ACHN (cell line): ENCODE measurements at regions not wholly inside any gene's neighbourhood (a gene's known extent, or its start where the extent isn't known, plus 50 kb on each side); places are given as distances from the start of the nearest gene placed in this dataset.
A peak's percentile ranks its signal among the peaks of the same experiment; 100 is the strongest.
"Not testable (repeated sequence)": the region's sequence is repeated elsewhere in the genome, so short reads cannot be mapped to it uniquely, and the experiment has no call there.

Experiments
- DNase-seq: peaks from one replicate; pipeline ENCODE4 v3.0.0-alpha.2; 2015
- in situ Hi-C: cut with HindIII; loops from 2 replicates; pipeline ENCODE4 v1.10.0; 2017; ENCODE audit warnings: low sequenced_read_pairs, low pct_ligation_motif_present, low pct_unique_long_range_greater_than_20kb

DNA sequence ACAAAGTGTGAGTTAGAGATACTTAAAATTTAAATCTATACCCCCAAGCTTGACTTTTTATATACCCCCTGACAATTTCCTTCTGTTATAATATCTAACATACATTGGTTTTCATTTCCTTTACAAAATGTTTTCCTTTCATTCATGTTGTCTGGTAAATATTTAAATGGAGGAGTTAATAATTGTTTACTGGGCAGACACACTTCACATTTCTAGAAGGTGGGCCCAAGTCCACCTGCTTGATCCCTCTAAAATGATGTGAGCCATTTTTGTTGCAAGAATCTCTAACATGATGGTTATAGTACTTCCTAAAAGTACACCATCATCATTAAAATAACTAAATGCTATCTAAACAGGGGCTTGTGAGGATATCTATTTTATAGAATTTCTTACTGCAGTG, 155.9 kb downstream of the FAM174A start:
- in situ Hi-C loops, result no loop called here
- DNase-seq, result no peak

DNA sequence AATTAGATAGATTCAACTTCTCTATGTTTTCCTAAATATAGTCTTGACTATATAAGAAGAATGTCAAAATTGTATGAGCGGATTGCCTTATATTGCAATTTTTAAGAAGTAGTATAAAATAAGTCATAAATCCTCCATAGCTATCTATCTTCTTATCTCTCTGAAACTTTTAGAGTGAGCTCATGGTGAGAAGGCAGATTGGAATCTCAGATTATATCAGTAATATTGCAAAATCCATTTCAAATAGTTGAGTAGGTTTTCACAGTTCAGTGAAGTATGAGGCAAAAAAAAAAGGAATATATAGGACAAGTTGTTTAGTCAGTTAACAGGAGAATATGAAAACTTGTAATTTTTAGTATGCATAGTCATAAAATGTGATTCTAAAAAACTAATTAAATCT, 156.4 kb downstream of the FAM174A start:
- DNase-seq, result peak; percentile 2
- in situ Hi-C loops, result no loop called here

DNA sequence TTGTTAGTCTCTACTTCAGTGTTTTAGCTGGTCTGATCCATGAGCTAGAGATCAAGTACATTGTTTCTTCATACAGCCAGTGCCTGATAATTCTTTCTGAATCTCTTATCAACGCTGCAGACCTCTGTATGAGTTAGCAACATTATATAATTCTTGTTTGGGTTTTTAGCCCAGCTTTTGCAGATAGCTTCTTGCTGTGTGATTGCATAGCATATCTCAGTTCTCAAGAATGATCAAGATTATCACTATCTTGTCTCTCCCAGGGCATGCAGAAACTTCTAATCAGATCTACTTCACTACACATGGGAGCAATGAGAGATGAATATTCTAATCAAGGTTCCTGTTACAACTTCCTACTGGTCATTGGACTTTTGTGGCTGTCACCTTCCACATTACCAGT, 158.3 kb downstream of the FAM174A start:
- in situ Hi-C loops, result no loop called here
- DNase-seq, result no peak

DNA sequence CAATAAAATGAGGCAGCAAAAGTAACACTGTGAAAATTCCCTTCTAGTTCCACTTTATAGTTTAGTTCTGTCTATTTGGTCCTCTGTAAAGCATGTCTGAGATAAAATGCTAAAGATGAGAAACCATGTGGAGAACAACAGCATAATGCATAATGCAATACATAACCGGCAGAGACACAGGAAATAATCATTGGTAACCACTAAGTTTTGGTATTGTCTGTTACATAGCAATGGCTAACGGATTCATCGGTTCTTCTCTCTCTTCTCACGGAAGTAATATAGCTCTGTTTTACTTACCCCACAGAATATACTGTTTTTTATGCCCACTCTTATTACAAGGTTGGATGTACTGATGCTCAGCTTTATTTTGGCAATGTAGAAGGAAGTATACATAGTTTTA, 158.9 kb downstream of the FAM174A start:
- no peak for DNase-seq
- in situ Hi-C loops, result no loop called here

DNA sequence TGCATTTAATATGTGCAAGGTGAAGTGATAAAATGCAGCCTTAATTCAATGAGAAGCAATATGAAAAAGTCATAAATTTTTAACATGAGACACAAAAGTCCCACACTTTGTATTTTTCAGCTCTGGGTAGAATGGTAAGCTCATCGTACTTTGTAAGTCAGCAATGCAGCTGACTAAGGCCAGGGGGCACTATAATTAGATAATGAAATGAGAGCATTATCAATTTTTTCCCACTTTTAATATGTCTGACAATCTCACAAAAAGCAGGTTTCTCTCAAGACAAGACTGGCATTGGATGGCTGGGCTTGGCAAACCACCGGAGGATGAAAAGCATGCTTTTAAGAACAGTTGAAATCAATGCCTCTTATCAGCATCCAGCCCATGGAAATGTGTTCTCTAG, 162.8 kb downstream of the FAM174A start:
- in situ Hi-C loops, result no loop called here
- no peak for DNase-seq

DNA sequence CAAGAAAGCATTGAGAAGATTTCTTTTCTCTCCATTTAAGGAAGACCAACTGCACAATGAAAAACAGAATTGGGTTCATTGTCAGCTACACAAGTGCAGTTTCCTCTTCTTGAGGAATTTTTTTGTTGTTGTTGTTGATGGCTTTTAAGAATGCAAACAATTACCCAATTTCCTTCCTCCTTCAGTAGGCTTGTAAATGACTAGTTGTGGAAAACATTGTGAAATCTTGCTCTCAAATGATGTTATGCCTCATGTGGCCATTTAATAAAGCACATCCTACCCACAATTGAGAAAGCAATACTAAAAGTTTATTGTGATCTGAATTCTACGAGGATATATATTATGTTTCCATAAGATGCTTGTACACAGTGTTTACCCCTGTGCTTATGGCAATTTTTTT, 171.6 kb downstream of the FAM174A start:
- in situ Hi-C loops, result no loop called here
- no peak for DNase-seq

DNA sequence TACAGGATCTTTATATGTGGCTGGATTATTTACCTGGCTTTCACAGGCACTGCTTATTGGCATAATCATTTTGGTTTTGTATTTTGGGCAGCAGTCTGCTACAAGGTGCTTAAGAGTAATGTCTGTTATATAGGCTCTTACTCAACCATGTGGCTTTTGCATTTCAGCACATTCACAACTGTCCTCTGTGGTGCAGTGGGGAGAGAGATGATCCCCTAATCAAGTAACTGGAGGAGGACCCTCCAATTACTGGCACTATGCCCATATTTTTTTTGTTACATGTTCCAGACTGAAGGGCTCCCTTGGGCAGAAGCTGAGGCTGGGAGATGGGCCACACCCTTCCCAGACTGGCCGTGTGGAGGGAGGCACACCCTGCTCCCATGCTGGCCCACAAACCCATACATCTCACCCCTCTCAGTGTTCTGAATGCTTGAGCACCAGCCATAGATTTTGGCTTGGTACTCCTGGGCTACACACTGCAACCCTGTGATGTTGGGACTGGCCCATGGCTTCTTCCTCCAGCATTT, 173.5 kb downstream of the FAM174A start:
- no peak for DNase-seq
- in situ Hi-C loops, result no loop called here

DNA sequence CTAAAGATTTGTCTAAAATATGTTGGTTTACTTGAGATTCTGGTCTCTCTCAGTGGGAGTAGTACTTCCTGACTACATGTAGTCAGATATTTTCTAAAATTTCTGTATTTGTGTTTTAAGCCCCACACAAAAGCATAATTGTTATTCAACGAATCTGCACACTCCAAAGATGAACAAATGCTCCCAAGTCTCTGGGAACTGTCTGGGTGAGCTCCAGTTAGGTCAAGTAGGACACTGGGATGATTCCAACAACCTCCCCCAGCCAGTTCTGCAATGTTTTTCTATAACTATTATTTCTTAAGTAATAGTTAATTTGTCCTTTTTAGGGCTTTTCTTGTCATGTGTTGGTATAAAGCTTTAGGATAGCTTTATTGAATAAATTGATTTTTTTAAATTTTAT, 174.6 kb downstream of the FAM174A start:
- DNase-seq, result no peak
- in situ Hi-C loops, result no loop called here

DNA sequence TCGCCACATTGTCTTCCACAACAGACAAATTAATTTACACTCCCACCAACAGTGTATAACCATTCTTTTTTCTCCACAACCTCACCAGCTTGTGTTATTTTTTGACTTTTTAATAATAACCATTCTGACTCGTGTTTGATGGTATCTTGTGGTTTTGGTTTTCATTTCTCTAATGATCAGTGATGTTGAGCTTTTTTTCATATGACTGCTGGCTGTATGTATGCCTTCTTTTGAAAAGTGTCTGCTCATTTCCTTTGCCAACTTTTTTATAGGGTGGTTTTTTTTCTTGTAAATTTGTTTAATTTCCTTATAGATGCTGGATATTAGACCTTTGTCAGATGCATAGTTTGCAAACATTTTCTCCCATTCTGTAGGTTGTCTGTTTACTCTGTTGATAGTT, 179.6 kb downstream of the FAM174A start:
- in situ Hi-C loops, DNase-seq: not testable (repeated sequence)

DNA sequence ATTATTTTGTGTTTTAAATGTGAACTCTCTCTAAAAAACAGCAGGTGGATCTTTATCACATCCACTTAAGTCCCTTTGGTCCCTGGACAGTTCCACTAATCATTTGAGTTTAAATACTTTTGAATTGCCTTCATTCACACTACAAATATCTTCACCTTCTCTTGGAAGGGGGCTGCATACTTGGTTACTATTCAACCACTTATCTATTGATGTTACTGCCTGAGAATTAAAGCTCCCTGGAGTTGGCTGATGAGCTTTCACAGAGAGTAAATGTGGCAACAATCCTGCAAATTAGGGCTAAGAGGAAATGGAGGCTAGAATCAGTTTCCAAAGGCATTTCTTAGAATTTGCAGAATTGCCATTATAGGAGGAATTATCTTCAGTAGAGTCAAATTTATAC, 180.4 kb downstream of the ST8SIA4 start:
- no peak for DNase-seq
- in situ Hi-C loops, result no loop called here

DNA sequence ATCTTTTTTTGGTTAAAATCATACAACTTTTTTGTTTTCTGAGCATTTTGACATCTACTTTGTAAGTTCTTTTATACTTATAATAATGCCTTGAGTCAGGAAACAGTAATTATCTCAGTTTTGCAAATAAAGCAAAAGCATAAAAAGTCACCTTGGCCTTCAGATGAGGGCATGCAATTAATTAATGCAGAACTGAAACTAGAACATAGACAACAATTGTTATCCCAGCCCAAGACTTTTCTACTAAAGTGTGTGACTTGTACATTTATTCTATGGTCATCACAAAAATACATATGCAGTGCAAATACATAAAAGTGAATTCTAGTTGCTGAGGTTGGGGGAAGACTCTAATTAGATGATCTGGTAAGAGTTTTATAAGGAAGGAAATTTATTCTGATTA, 179.9 kb downstream of the ST8SIA4 start:
- in situ Hi-C loops, result no loop called here
- DNase-seq, result no peak

DNA sequence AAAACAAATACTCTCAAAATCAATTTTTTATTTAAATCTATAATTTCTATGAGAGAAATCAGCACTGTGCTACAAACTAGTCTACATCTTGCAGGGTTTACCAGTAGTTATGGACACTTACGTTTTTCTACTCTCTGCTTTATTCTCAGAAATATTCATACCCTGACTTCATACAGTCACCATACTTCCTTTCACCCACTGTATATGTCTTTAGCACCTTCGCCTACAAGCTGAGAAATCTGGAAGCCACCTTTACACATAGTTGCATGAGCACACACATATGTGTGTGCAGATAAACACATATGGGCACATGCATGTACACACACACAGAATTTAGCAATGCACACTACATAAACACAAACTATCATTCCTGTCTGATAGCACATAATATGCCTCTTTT, 177.0 kb downstream of the ST8SIA4 start:
- in situ Hi-C loops, result no loop called here
- no peak for DNase-seq

DNA sequence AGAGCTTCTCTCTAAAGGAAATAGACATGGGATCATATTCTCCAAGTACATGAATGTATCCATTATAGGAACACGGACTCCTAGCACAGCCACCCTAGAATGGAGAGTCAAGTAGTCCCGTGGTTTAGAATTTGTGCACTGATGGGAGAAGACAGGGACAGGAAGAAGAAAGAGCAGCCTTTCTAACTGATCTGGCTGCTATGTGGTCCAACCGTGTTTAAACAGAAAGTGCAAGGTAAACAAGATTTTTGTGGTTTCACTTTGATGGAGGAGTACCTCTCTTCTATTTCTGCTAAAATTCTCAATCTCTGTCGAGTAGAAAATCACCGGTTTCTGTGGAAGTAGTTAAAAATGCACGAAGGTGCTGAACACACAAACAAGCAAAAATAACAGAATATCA, 171.3 kb downstream of the ST8SIA4 start:
- in situ Hi-C loops, result no loop called here
- DNase-seq, result no peak

DNA sequence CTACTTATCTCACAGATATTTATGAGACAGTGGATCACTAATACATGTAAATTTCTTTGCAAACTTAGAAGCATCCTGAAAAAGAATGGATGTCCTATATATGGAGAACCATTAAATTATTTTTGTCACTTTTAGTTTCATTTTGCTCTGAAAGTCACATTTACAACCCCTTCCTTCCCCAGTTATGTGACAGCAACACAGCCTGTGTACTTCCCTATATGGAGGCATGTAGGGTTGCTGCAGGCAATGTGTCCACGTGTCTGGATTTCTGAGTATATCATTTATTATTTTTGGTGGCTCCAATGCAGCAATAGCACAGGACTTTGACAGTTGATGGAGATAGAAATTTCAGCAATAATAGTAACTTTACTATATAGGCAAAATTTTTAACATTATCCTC, 156.4 kb downstream of the ST8SIA4 start:
- no peak for DNase-seq
- in situ Hi-C loops, result no loop called here

DNA sequence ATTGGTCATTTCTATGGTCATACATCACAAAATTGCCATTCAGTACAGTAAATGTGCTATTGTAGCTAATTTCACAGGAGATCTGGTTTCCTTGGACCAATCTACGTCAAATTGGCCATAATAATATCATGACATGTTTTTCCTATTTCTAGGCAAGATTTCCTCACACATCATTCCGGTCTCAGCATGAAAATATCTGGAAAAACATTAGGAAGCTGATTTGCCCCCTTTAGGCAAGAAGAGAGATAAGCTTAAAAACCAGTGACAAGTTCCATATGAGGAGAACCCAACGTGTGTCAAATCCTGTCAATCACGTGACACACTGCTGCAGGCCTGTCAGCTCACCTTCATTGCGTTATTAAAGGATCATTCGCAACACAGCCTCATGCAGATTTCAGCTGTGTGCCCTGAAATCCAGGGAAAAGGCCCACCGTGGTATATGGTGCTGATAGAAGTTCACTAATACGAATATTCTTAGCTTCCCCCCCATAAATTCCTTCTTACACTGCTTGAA, 153.3 kb downstream of the ST8SIA4 start:
- no peak for DNase-seq
- in situ Hi-C loops, result no loop called here

DNA sequence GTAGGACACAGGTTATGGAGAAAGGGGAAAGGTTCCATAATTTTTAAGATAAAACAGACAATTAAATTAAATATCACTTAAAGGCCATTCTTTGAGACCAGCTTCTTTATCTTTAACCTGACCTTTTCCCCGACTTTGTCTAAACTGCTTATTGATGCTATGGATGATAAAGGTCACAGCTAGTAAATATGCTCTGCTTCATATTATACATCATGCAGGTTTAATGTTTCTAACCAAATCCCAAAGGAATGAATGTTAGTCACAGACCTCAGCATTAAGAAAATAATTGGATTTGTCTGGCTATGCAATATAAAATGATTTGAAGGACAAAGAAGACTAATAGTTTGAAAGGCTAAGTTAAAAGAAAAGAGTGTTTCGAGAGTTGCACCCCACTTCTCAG, 147.6 kb downstream of the ST8SIA4 start:
- in situ Hi-C loops, result no loop called here
- DNase-seq, result no peak
